Hepatocyte (in vitro differentiated cells): ENCODE measurements at regions not wholly inside any gene's neighbourhood (a gene's known extent, or its start where the extent isn't known, plus 50 kb on each side); places are given as distances from the start of the nearest gene placed in this dataset.

Experiments
- DNase-seq: peaks from one replicate; pipeline ENCODE4 v3.0.0-alpha.2; 2016; ENCODE audit warnings: low spot score
- H2AFZ ChIP-seq: fragments of 200-600 bp; sonication (generic); 2 replicates; pipeline ENCODE4 v1.6.0; 2016; ENCODE audit warnings: antibody characterized with exemption, mild to moderate bottlenecking
- H3K27ac ChIP-seq: fragments of 200-600 bp; sonication (generic); 2 replicates; pipeline ENCODE4 v1.5.1; 2016; ENCODE audit warnings: mild to moderate bottlenecking
- H3K27me3 ChIP-seq: fragments of 200-600 bp; sonication (generic); 2 replicates; pipeline ENCODE4 v1.6.1; 2016
- H3K36me3 ChIP-seq: fragments of 200-600 bp; sonication (generic); replicated peaks from 2 replicates; pipeline ENCODE4 v1.5.1; 2016; ENCODE audit warnings: low read depth; ENCODE audit not compliant: insufficient read depth
- H3K4me1 ChIP-seq: fragments of 200-600 bp; sonication (generic); 2 replicates; pipeline ENCODE4 v1.5.1; 2016; ENCODE audit warnings: mild to moderate bottlenecking, moderate library complexity; ENCODE audit not compliant: insufficient read depth
- H3K4me2 ChIP-seq: fragments of 200-600 bp; sonication (generic); 2 replicates; pipeline ENCODE4 v1.6.0; 2016
- H3K4me3 ChIP-seq: fragments of 200-600 bp; sonication (generic); 2 replicates; pipeline ENCODE4 v1.5.1; 2016; ENCODE audit warnings: mild to moderate bottlenecking
- H3K79me2 ChIP-seq: fragments of 200-600 bp; sonication (generic); 2 replicates; pipeline ENCODE4 v1.6.0; 2017; ENCODE audit warnings: mild to moderate bottlenecking
- H3K9me2 ChIP-seq: fragments of 200-600 bp; sonication (generic); replicated peaks from 2 replicates; pipeline ENCODE4 v1.6.0; 2017; ENCODE audit warnings: mild to moderate bottlenecking; ENCODE audit not compliant: insufficient read depth
- H3K9me3 ChIP-seq: fragments of 200-600 bp; sonication (generic); 2 replicates; pipeline ENCODE4 v1.5.1; 2016; ENCODE audit warnings: low read depth, mild to moderate bottlenecking
- H4K20me1 ChIP-seq: fragments of 200-600 bp; sonication (generic); 2 replicates; pipeline ENCODE4 v1.6.0; 2016; ENCODE audit warnings: mild to moderate bottlenecking; ENCODE audit not compliant: insufficient read depth, poor library complexity, severe bottlenecking
- CTCF ChIP-seq: fragments of 200-600 bp; sonication (generic); IDR thresholded peaks from 2 replicates; pipeline ENCODE4 v1.5.1; 2016; ENCODE audit warnings: antibody characterized with exemption, mild to moderate bottlenecking; ENCODE audit not compliant: poor library complexity
- EZH2 ChIP-seq: fragments of 200-600 bp; sonication (generic); IDR thresholded peaks from 2 replicates; pipeline ENCODE4 v1.6.1; 2016; ENCODE audit warnings: antibody characterized with exemption, mild to moderate bottlenecking, borderline replicate concordance
- EZH2phosphoT487 ChIP-seq: fragments of 200-600 bp; sonication (generic); IDR thresholded peaks from one replicate; pipeline ENCODE4 v1.6.1; 2018; ENCODE audit warnings: antibody characterized with exemption, mild to moderate bottlenecking, low read depth, moderate library complexity; ENCODE audit not compliant: unreplicated experiment, severe bottlenecking
- WGBS: methylation state at CpG from one replicate; pipeline ENCODE4 v1.1.6; 2016; ENCODE audit warnings: low lambda C conversion rate; ENCODE audit errors: missing lambda C conversion rate; 5-methylcytosine and 5-hydroxymethylcytosine counted together

DNA sequence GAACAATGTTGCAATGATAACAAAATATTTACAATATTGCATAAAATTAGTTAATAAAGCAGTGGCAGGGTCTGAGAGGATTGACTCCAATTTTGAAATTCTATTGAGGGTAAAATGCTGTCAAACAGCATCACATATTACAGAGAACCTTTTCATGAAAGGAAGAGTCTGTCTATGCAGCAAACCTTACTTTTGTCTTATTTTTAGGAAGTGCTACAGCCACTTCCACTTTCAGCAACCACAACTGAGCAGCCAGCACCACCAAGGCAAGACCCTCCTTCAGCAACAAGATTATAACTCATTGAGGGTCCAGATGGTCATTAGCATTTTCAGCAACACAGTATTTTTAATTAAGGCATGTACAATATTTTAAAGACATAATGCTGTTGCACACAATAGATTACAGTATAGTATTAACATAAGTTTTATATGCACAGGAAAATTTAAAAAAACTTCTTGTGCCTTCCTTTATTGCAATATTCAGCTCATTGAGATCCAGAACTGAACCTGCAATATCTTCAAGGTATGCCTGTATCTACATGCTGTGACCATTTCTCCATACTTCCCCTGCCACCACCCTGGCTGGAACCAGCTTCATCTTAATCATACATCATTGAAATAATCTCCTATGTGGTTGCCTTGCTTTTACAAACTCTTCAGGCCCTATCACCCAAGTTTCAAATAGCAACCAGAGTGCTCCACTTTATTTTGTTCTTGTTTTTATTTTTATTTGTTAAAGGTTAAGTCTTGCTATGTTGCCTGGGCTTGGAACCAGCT, 711.2 kb downstream of the KCNA4 start:
- H3K36me3 ChIP-seq = no peaks in the 10 kb centered on the region
- H3K79me2 ChIP-seq = no peaks in the 10 kb centered on the region
- H3K4me2 ChIP-seq = no peak overlapping the region
- no peak for DNase-seq
- H3K4me1 ChIP-seq = no peaks in the 10 kb centered on the region
- H2AFZ ChIP-seq = no peak overlapping the region
- H3K9me3 ChIP-seq = no peaks in the 10 kb centered on the region
- no peaks in the 10 kb centered on the region for H3K9me2 ChIP-seq
- H3K4me3 ChIP-seq = no peak overlapping the region
- no peaks in the 10 kb centered on the region for H3K27me3 ChIP-seq
- no peak for TF ChIP-seq EZH2phosphoT487
- TF ChIP-seq EZH2 = no peak
- no peak for TF ChIP-seq CTCF
- no peaks in the 10 kb centered on the region for H4K20me1 ChIP-seq
- H3K27ac ChIP-seq = no peak overlapping the region

- Histone ChIP-seq H3K27me3 (no peaks in the 10 kb centered on the region), H2AFZ (no peak overlapping the region), H3K9me2 (no peaks in the 10 kb centered on the region), H3K79me2 (no peaks in the 10 kb centered on the region), H3K36me3 (no peaks in the 10 kb centered on the region), H4K20me1 (no peaks in the 10 kb centered on the region), H3K4me3 (no peak overlapping the region), H3K27ac (no peak overlapping the region), H3K4me2 (no peak overlapping the region), H3K4me1 (no peaks in the 10 kb centered on the region), H3K9me3 (no peaks in the 10 kb centered on the region)
- no peak for DNase-seq
- TF ChIP-seq CTCF (no peak), EZH2phosphoT487 (no peak)
- 73% methylated on average over 3 of the region's 3 CpGs for WGBS
Observed at GRCh38 chr11:29300420-29300819, 716.4 kb downstream of the KCNA4 start.

DNA sequence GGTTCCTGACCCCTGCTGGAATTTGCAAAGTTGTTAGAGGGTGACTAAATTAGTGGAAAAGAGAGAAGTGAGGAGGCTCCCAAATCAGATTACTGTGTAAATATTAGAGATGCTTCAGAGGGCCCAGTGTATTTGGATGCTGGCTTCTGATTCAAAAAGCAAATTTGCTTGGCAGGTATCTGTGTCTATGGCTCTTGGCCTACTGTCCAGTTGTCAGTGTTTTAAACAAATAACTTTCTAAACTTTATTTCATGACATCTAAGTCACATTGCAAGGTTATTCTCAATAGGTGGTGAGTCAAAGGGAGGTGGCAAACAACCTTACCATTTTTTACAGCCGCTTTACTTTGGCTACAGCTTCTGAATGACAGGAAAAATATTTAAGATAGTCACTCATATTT, 720.1 kb downstream of the KCNA4 start:
- TF ChIP-seq EZH2 (no peak), CTCF (no peak), EZH2phosphoT487 (no peak)
- H3K4me2 ChIP-seq = no peak overlapping the region
- H3K4me3 ChIP-seq = no peak overlapping the region
- H3K79me2 ChIP-seq = no peaks in the 10 kb centered on the region
- no peak overlapping the region for H2AFZ ChIP-seq
- no peaks in the 10 kb centered on the region for H3K4me1 ChIP-seq
- no peaks in the 10 kb centered on the region for H3K9me3 ChIP-seq
- H3K27ac ChIP-seq = no peak overlapping the region
- H3K9me2 ChIP-seq = no peaks in the 10 kb centered on the region
- H3K36me3 ChIP-seq = no peaks in the 10 kb centered on the region
- DNase-seq = no peak
- H3K27me3 ChIP-seq = no peaks in the 10 kb centered on the region
- H4K20me1 ChIP-seq = no peaks in the 10 kb centered on the region
- 95% methylated on average over 1 of the region's 1 CpG for WGBS
